ENCODE measurements at regions not wholly inside any gene's neighbourhood (a gene's known extent, or its start where the extent isn't known, plus 50 kb on each side); places are given as distances from the start of the nearest gene placed in this dataset.

DNA sequence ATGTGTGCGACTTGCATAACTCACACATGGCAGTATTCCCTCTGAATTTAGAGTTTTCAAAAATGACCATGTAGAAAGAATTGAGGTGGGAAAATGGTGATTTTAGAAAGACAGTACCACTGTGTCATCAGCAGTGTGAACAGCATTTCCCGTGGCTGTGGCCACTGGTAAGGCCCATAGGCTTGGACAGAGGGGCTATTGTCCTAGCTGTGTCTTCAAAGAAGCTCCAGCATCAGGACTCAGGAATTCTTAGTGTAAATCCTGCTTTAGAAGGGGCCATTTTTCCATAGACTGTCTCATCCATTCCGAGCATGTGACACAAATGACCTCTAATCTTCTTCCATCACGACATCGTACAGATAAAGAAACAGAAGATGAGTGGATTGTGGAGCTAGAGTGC lies 119.3 kb upstream of the BACE2 start:
- TF ChIP-seq, protein P1, sequence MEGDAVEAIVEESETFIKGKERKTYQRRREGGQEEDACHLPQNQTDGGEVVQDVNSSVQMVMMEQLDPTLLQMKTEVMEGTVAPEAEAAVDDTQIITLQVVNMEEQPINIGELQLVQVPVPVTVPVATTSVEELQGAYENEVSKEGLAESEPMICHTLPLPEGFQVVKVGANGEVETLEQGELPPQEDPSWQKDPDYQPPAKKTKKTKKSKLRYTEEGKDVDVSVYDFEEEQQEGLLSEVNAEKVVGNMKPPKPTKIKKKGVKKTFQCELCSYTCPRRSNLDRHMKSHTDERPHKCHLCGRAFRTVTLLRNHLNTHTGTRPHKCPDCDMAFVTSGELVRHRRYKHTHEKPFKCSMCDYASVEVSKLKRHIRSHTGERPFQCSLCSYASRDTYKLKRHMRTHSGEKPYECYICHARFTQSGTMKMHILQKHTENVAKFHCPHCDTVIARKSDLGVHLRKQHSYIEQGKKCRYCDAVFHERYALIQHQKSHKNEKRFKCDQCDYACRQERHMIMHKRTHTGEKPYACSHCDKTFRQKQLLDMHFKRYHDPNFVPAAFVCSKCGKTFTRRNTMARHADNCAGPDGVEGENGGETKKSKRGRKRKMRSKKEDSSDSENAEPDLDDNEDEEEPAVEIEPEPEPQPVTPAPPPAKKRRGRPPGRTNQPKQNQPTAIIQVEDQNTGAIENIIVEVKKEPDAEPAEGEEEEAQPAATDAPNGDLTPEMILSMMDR (IDR thresholded peaks at IDR 0.05), result no peak
- no peak for TF ChIP-seq POLR2A (IDR thresholded peaks at IDR 0.05)

All from testis (tissue), 2 donors.